ENCODE measurements at regions not wholly inside any gene's neighbourhood (a gene's known extent, or its start where the extent isn't known, plus 50 kb on each side); places are given as distances from the start of the nearest gene placed in this dataset.

DNA sequence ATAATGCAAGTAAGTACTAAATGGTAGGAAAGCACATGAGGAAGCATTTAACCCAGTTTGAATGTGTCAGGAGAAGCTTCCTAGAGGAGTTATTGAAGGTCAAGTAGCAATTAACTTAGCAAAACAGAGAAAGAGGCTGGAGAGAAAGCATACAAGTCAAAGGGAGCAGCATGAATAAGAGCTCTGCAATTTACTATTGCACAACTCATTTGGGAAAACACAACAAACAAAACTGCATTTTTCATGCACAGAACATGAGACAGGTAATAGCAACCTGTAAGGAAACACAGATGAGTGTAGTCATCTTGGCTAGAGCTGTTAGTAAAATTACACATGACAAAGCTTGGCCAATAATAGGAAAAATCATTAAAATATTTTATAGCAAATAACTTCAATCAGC lies 538.1 kb downstream of the PPP4R3C start:
- Histone ChIP-seq H3K4me1 (no peaks in the 10 kb centered on the region), H3K36me3 (no peaks in the 10 kb centered on the region), H3K27me3 (peaks cover 0 to 7% of the 10 kb centered on the region in 2 donors), H3K4me3 (no peak overlapping the region), H3K27ac (no peak overlapping the region), H3K9me3 (no peaks in the 10 kb centered on the region)
- intact Hi-C loops (cut with DNase I; ENCODE audit: low total_unique reads), result no loop called here
- no peak for TF ChIP-seq POLR2AphosphoS5 (IDR thresholded peaks at IDR 0.05)
- TF ChIP-seq, protein P1, sequence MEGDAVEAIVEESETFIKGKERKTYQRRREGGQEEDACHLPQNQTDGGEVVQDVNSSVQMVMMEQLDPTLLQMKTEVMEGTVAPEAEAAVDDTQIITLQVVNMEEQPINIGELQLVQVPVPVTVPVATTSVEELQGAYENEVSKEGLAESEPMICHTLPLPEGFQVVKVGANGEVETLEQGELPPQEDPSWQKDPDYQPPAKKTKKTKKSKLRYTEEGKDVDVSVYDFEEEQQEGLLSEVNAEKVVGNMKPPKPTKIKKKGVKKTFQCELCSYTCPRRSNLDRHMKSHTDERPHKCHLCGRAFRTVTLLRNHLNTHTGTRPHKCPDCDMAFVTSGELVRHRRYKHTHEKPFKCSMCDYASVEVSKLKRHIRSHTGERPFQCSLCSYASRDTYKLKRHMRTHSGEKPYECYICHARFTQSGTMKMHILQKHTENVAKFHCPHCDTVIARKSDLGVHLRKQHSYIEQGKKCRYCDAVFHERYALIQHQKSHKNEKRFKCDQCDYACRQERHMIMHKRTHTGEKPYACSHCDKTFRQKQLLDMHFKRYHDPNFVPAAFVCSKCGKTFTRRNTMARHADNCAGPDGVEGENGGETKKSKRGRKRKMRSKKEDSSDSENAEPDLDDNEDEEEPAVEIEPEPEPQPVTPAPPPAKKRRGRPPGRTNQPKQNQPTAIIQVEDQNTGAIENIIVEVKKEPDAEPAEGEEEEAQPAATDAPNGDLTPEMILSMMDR (IDR thresholded peaks at IDR 0.05), result no peak
- TF ChIP-seq POLR2A (IDR thresholded peaks at IDR 0.05), result no peak
- no peak for DNase-seq (ENCODE audit: low spot score in 2 of 2)

DNA sequence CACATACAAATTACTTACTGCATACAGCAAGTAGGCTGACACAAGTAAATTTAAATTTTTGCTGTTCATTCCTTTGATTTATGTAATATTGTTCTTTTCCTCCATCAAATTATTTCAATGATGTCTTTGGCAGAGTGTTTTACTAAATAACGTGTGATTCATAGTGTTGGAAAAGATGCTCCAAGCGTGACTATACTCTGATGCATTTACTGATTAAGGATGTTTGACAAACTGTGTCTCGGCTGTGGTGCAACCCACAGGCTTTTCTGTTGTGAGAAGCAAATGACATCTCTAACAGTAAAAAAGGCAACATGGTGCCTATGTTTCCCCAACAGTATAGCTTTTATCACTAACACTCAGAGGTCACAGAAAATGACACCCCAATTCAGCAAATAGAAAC lies 540.9 kb downstream of the PPP4R3C start:
- intact Hi-C loops (cut with DNase I; ENCODE audit: low total_unique reads), result no loop called here
- no peak for DNase-seq (ENCODE audit: low spot score in 2 of 2)
- H3K27ac ChIP-seq, result no peak overlapping the region
- no peaks in the 10 kb centered on the region for H3K36me3 ChIP-seq
- H3K27me3 ChIP-seq, result peaks cover 0 to 19% of the 10 kb centered on the region in 2 donors
- no peaks in the 10 kb centered on the region for H3K4me1 ChIP-seq
- no peak overlapping the region for H3K4me3 ChIP-seq
- no peaks in the 10 kb centered on the region for H3K9me3 ChIP-seq
- TF ChIP-seq POLR2A (IDR thresholded peaks at IDR 0.05) (no peak), POLR2AphosphoS5 (IDR thresholded peaks at IDR 0.05) (no peak)
- TF ChIP-seq, protein P1 (IDR thresholded peaks at IDR 0.05), result no peak

DNA sequence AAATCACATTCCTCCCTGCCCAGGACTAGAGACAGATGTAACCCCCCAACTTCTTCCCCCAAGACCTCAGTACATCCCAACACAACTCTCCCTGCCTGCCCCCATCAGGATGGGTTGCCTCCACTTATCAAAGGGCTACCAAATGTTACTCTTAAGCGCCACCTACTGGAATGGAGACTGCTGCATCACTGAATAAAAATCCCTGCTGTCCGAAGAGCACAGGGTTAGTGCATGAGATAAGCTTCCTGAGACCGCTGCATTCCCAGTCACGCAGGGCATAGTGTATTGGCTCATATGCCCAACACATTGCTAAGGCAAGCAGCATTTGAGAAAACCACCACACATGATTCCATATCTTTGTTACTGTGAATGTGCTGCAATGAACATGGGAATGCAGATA lies 544.5 kb downstream of the PPP4R3C start:
- H3K27me3 ChIP-seq, result peaks cover 0 to 15% of the 10 kb centered on the region in 2 donors
- H3K36me3 ChIP-seq, result no peaks in the 10 kb centered on the region
- TF ChIP-seq POLR2A (IDR thresholded peaks at IDR 0.05) (no peak), POLR2AphosphoS5 (IDR thresholded peaks at IDR 0.05) (no peak)
- TF ChIP-seq, protein P1 (IDR thresholded peaks at IDR 0.05), result no peak
- DNase-seq (ENCODE audit: low spot score in 2 of 2), result no peak
- H3K4me3 ChIP-seq, result no peak overlapping the region
- H3K27ac ChIP-seq, result no peak overlapping the region
- intact Hi-C loops (cut with DNase I; ENCODE audit: low total_unique reads), result no loop called here
- no peaks in the 10 kb centered on the region for H3K4me1 ChIP-seq
- no peaks in the 10 kb centered on the region for H3K9me3 ChIP-seq

DNA sequence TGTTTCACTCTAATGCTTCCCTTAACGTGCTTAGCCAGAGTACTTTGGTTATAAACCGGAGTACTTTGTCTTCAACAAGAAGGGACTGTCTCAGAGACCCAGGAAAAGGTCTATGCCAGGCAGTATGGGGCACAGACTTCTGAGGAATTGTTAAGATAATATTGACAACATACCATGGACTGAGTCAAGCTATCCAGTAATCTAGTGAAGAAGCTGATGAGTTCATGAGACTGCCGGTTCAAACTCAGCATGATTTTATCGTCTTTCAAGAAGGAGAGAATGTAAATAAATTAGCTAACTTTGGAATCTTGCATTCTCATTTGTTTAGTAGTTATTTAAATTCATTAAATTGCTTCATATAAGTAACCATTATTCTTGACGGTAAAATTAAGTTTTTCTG lies 546.1 kb downstream of the PPP4R3C start:
- H3K9me3 ChIP-seq, result no peaks in the 10 kb centered on the region
- H3K4me3 ChIP-seq, result no peak overlapping the region
- H3K27ac ChIP-seq, result no peak overlapping the region
- TF ChIP-seq, protein P1 (IDR thresholded peaks at IDR 0.05), result no peak
- no peak for TF ChIP-seq POLR2A (IDR thresholded peaks at IDR 0.05)
- TF ChIP-seq POLR2AphosphoS5 (IDR thresholded peaks at IDR 0.05), result no peak
- H3K36me3 ChIP-seq, result no peaks in the 10 kb centered on the region
- H3K4me1 ChIP-seq, result no peaks in the 10 kb centered on the region
- no peak for DNase-seq (ENCODE audit: low spot score in 2 of 2)
- peaks cover 0 to 15% of the 10 kb centered on the region in 2 donors for H3K27me3 ChIP-seq
- intact Hi-C loops (cut with DNase I; ENCODE audit: low total_unique reads), result no loop called here

DNA sequence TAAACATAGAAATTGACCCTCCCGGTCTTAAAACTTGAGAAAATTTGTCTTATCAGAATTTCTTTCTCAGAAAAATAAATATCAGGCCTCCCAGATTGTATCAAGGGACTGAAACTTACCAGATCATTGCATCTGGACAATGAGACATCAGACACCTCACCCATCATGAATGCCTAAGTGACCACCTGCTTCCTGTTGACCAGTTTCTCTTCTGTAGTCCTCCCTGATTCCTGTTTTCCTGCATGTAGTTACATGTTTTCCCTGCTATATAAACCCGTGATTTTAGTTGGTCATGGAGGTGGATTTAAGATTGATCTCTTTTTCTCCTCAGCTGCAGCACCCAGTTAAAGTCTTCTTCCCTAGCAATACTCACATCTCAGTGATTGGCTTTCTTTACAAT lies 548.1 kb downstream of the PPP4R3C start:
- no peak for TF ChIP-seq POLR2A (IDR thresholded peaks at IDR 0.05)
- TF ChIP-seq POLR2AphosphoS5 (IDR thresholded peaks at IDR 0.05), result no peak
- TF ChIP-seq, protein P1 (IDR thresholded peaks at IDR 0.05), result no peak
- intact Hi-C loops (cut with DNase I; ENCODE audit: low total_unique reads), result no loop called here
- no peak overlapping the region for H3K4me3 ChIP-seq
- H3K36me3 ChIP-seq, result no peaks in the 10 kb centered on the region
- H3K27me3 ChIP-seq, result peaks cover 0 to 15% of the 10 kb centered on the region in 2 donors
- no peaks in the 10 kb centered on the region for H3K9me3 ChIP-seq
- no peak overlapping the region for H3K27ac ChIP-seq
- no peaks in the 10 kb centered on the region for H3K4me1 ChIP-seq
- DNase-seq (ENCODE audit: low spot score in 2 of 2), result no peak
